Ascending aorta (tissue), 2 donors: ENCODE measurements at regions not wholly inside any gene's neighbourhood (a gene's known extent, or its start where the extent isn't known, plus 50 kb on each side); places are given as distances from the start of the nearest gene placed in this dataset.

Experiments used
- DNase-seq, 2 donors: peaks; one replicate each; pipeline ENCODE4 v3.0.0-alpha.2; 2019; ENCODE audit warnings: low spot score in 2 of 2
- H3K27ac ChIP-seq, 2 donors: fragments of 200-600 bp; sonication (generic); one replicate each; pipeline ENCODE4 v1.5.1; 2016 to 2017; ENCODE audit warnings: mild to moderate bottlenecking in 1 of 2
- H3K27me3 ChIP-seq: fragments of 200-600 bp; sonication (generic); one replicate; pipeline ENCODE4 v1.5.1; 2017
- H3K36me3 ChIP-seq, 2 donors: fragments of 200-600 bp; sonication (generic); one replicate each; pipeline ENCODE4 v1.5.1; 2016
- H3K4me1 ChIP-seq, 2 donors: fragments of 200-600 bp; sonication (generic); one replicate each; pipeline ENCODE4 v1.5.1; 2016 to 2017; ENCODE audit warnings: mild to moderate bottlenecking in 1 of 2
- H3K4me3 ChIP-seq, 2 donors: fragments of 200-600 bp; sonication (generic); one replicate each; pipeline ENCODE4 v1.5.1; 2016 to 2017; ENCODE audit warnings: mild to moderate bottlenecking in 1 of 2
- H3K9me3 ChIP-seq, 2 donors: fragments of 200-600 bp; sonication (generic); one replicate each; pipeline ENCODE4 v1.5.1; 2016
- CTCF ChIP-seq, 3 experiments: fragments of 200-600 bp in 2 of 3; fragments of 450-650 bp in 1 of 3; sonication (generic) in 2 of 3; IDR thresholded peaks; one replicate each; pipeline ENCODE4 v1.5.1; 2016 to 2019; ENCODE audit warnings: antibody characterized with exemption in 3 of 3, mild to moderate bottlenecking in 1 of 3, moderate library complexity in 1 of 3
- intact Hi-C: fragments of 100-400 bp; cut with DNase I; formaldehyde crosslinking; loops from one replicate; pipeline ENCODE4 v1.15.1; 2023

DNA sequence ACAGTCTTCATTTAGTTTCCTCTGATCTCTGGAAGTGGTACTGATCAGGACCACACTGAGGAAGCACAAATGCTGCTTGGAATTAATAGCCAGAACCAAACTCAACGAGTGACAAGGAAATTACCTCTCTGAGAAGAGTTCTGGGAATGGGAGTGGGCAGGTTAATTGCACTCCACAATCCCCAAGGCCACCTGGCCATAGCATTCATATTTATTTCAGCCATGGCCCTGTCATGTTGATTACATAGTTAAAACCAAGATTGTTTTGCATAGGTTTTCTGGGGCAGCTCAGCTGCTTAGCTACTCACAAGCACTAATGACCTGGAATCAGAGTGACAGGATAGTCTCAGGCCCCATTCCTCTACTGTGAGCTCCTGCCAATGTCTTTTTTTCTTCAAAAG is 230.2 kb upstream of the RIMS1 start:
- Histone ChIP-seq H3K36me3 (no peaks in the 10 kb centered on the region), H3K27me3 (no peaks in the 10 kb centered on the region), H3K4me3 (no peak overlapping the region), H3K4me1 (peaks cover 0 to 3% of the 10 kb centered on the region in 2 donors), H3K9me3 (no peaks in the 10 kb centered on the region), H3K27ac (no peak overlapping the region)
- no peak for TF ChIP-seq CTCF (IDR thresholded peaks at IDR 0.05)
- no peak for DNase-seq
- intact Hi-C loops: no loop called here

DNA sequence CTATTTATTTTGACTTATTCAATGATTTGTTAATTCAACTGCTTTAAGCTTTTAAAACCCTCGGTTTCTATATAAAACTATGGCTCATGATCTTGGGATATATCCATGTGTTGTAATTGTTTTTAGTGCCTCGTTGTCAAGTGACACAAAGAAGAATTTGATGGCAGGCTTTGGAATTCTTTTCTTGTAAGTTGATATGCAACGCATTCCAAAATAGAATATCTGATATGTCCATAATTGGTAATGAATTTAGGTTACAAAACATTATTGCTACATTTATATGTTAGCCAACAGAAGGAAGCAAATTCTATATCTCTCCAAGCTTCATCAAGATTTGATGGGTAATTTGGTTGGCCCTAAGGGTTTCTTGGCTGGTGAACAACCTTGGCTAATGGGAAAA is 220.4 kb upstream of the RIMS1 start:
- intact Hi-C loops: no loop called here

DNA sequence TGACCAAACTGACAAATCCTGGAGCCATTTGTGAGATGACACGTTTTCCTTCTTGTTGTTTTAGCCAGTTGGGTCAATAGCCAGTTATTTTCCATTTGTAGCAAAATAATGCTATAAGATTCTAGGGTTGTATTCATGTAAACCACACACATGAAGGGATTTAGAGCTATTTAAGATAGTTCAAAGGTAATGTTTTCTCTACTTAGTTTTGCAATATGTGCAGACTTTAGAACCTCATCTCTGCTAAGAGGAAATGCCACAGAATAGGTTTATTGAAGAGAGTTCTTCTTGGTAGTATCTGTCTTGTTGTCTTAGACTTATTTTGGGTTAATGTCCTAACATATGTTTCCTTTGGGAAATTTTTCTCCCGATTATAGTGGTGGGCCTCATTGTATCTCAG is 213.5 kb upstream of the RIMS1 start:
- H3K27ac ChIP-seq: no peak overlapping the region
- H3K4me3 ChIP-seq: no peak overlapping the region
- no peaks in the 10 kb centered on the region for H3K4me1 ChIP-seq
- TF ChIP-seq CTCF (IDR thresholded peaks at IDR 0.05): no peak
- intact Hi-C loops: no loop called here
- H3K9me3 ChIP-seq: no peaks in the 10 kb centered on the region
- no peaks in the 10 kb centered on the region for H3K27me3 ChIP-seq
- H3K36me3 ChIP-seq: no peaks in the 10 kb centered on the region
- no peak for DNase-seq

More for the DNA sequence above, 220.4 kb upstream of the RIMS1 start:
- Histone ChIP-seq H3K9me3 (no peaks in the 10 kb centered on the region), H3K27ac (no peak overlapping the region), H3K36me3 (no peaks in the 10 kb centered on the region), H3K4me3 (no peak overlapping the region), H3K27me3 (no peaks in the 10 kb centered on the region), H3K4me1 (no peaks in the 10 kb centered on the region)
- no peak for DNase-seq
- TF ChIP-seq CTCF (IDR thresholded peaks at IDR 0.05): no peak

- H3K9me3 ChIP-seq: no peaks in the 10 kb centered on the region
- no peak overlapping the region for H3K4me3 ChIP-seq
- no peak for TF ChIP-seq CTCF (IDR thresholded peaks at IDR 0.05)
- no peak overlapping the region for H3K27ac ChIP-seq
- DNase-seq: no peak
- no peaks in the 10 kb centered on the region for H3K4me1 ChIP-seq
- H3K27me3 ChIP-seq: no peaks in the 10 kb centered on the region
- no peaks in the 10 kb centered on the region for H3K36me3 ChIP-seq
- intact Hi-C loops: no loop called here
Observed at GRCh38 chr6:71675386-71675785, 211.0 kb upstream of the RIMS1 start.

- Histone ChIP-seq H3K4me1 (no peaks in the 10 kb centered on the region), H3K27me3 (no peaks in the 10 kb centered on the region), H3K27ac (no peak overlapping the region), H3K9me3 (no peaks in the 10 kb centered on the region), H3K36me3 (no peaks in the 10 kb centered on the region), H3K4me3 (no peak overlapping the region)
- no peak for DNase-seq
- intact Hi-C loops: no loop called here
- TF ChIP-seq CTCF (IDR thresholded peaks at IDR 0.05): no peak
Observed at GRCh38 chr6:71676298-71676697, 210.1 kb upstream of the RIMS1 start.

- H3K27me3 ChIP-seq: no peaks in the 10 kb centered on the region
- no peaks in the 10 kb centered on the region for H3K36me3 ChIP-seq
- no peaks in the 10 kb centered on the region for H3K4me1 ChIP-seq
- no peak overlapping the region for H3K4me3 ChIP-seq
- H3K9me3 ChIP-seq: no peaks in the 10 kb centered on the region
- intact Hi-C loops: no loop called here
- no peak for TF ChIP-seq CTCF (IDR thresholded peaks at IDR 0.05)
- DNase-seq: no peak
- no peak overlapping the region for H3K27ac ChIP-seq
Observed at GRCh38 chr6:71678091-71678490, 208.3 kb upstream of the RIMS1 start.
